A673 (cell line): ENCODE measurements at regions not wholly inside any gene's neighbourhood (a gene's known extent, or its start where the extent isn't known, plus 50 kb on each side); places are given as distances from the start of the nearest gene placed in this dataset.

ENCODE experiments used
- CTCF ChIP-seq: fragments of 300-800, 200-600 bp; sonication (generic); conservative IDR thresholded peaks from 2 replicates; pipeline ENCODE4 v1.5.1; 2017; ENCODE audit warnings: low read depth, mild to moderate bottlenecking, antibody characterized with exemption, low read length, moderate library complexity, mixed read lengths
- EZH2 ChIP-seq: fragments of 200-600 bp; sonication (generic); IDR thresholded peaks from 2 replicates; pipeline ENCODE4 v1.6.1; 2017; ENCODE audit warnings: borderline replicate concordance, low read depth, mild to moderate bottlenecking, mixed read lengths, antibody characterized with exemption, low read length; ENCODE audit not compliant: poor library complexity, severe bottlenecking

- peak; percentile 74 for TF ChIP-seq CTCF
- TF ChIP-seq EZH2: no peak
Observed at GRCh38 chr6:33958526-33959328, 154.9 kb upstream of the MLN start.
